ENCODE measurements at regions not wholly inside any gene's neighbourhood (a gene's known extent, or its start where the extent isn't known, plus 50 kb on each side); places are given as distances from the start of the nearest gene placed in this dataset.

GRCh38 chr9:86788456-86788855, 158.8 kb downstream of the GAS1 start:
- DNase-seq: no peak
- intact Hi-C loops (cut with DNase I): no loop called here
- Histone ChIP-seq H3K27me3 (peaks cover 10% of the 10 kb centered on the region), H3K4me1 (peaks cover 3% of the 10 kb centered on the region), H3K9me3 (no peaks in the 10 kb centered on the region), H3K4me3 (no peak overlapping the region), H3K36me3 (no peaks in the 10 kb centered on the region), H3K27ac (no peak overlapping the region)
- no peak for TF ChIP-seq CTCF (IDR thresholded peaks at IDR 0.05)
- ATAC-seq: no peak

GRCh38 chr9:86783884-86784283, 163.4 kb downstream of the GAS1 start:
- H3K4me3 ChIP-seq: no peak overlapping the region
- no peaks in the 10 kb centered on the region for H3K9me3 ChIP-seq
- TF ChIP-seq CTCF (IDR thresholded peaks at IDR 0.05): no peak
- DNase-seq (no peak), ATAC-seq (no peak)
- no peaks in the 10 kb centered on the region for H3K27me3 ChIP-seq
- no peak overlapping the region for H3K27ac ChIP-seq
- peaks cover 3% of the 10 kb centered on the region for H3K4me1 ChIP-seq
- intact Hi-C loops (cut with DNase I): no loop called here
- H3K36me3 ChIP-seq: no peaks in the 10 kb centered on the region

- peaks cover 9% of the 10 kb centered on the region for H3K27me3 ChIP-seq
- intact Hi-C loops (cut with DNase I): no loop called here
- H3K27ac ChIP-seq: no peak overlapping the region
- TF ChIP-seq CTCF (IDR thresholded peaks at IDR 0.05): no peak
- H3K4me3 ChIP-seq: no peak overlapping the region
- H3K36me3 ChIP-seq: no peaks in the 10 kb centered on the region
- DNase-seq (no peak), ATAC-seq (no peak)
- H3K4me1 ChIP-seq: peaks cover 3% of the 10 kb centered on the region
- H3K9me3 ChIP-seq: no peaks in the 10 kb centered on the region
These were observed 164.5 kb downstream of the GAS1 start for GRCh38 chr9:86782831-86783230.

GRCh38 chr9:86778761-86779160, 168.5 kb downstream of the GAS1 start:
- TF ChIP-seq CTCF (IDR thresholded peaks at IDR 0.05): no peak
- Histone ChIP-seq H3K27ac (no peak overlapping the region), H3K27me3 (peaks cover 12% of the 10 kb centered on the region), H3K9me3 (no peaks in the 10 kb centered on the region), H3K4me3 (no peak overlapping the region), H3K4me1 (peaks cover 3% of the 10 kb centered on the region), H3K36me3 (no peaks in the 10 kb centered on the region)
- intact Hi-C loops (cut with DNase I): no loop called here
- no peak for ATAC-seq
- no peak for DNase-seq

GRCh38 chr9:86775718-86776117, 171.6 kb downstream of the GAS1 start:
- Histone ChIP-seq H3K9me3 (no peaks in the 10 kb centered on the region), H3K4me3 (no peak overlapping the region), H3K36me3 (no peaks in the 10 kb centered on the region), H3K27ac (no peak overlapping the region), H3K27me3 (peaks cover 12% of the 10 kb centered on the region), H3K4me1 (no peaks in the 10 kb centered on the region)
- DNase-seq: no peak
- TF ChIP-seq CTCF (IDR thresholded peaks at IDR 0.05): no peak
- intact Hi-C loops (cut with DNase I): no loop called here
- ATAC-seq: no peak

- Histone ChIP-seq H3K9me3 (no peaks in the 10 kb centered on the region), H3K36me3 (no peaks in the 10 kb centered on the region), H3K4me1 (no peaks in the 10 kb centered on the region), H3K27me3 (peaks cover 12% of the 10 kb centered on the region), H3K27ac (no peak overlapping the region), H3K4me3 (no peak overlapping the region)
- ATAC-seq: no peak
- no peak for DNase-seq
- intact Hi-C loops (cut with DNase I): no loop called here
- TF ChIP-seq CTCF (IDR thresholded peaks at IDR 0.05): no peak
These were observed 173.2 kb downstream of the GAS1 start for GRCh38 chr9:86774116-86774515.

All from upper lobe of right lung (tissue), 1 donor.